ENCODE measurements at regions not wholly inside any gene's neighbourhood (a gene's known extent, or its start where the extent isn't known, plus 50 kb on each side); places are given as distances from the start of the nearest gene placed in this dataset.

- TF ChIP-seq CTCF (conservative IDR thresholded peaks at IDR 0.05; ENCODE audit: low read length) (no peak), EZH2phosphoT487 (IDR thresholded peaks at IDR 0.05; ENCODE audit: borderline replicate concordance) (no peak)
These were observed 705.0 kb downstream of the KCNT2 start for GRCh38 chr1:195903203-195903602.

Data from Loucy (cell line).